WTC11 (cell line): ENCODE measurements at regions not wholly inside any gene's neighbourhood (a gene's known extent, or its start where the extent isn't known, plus 50 kb on each side); places are given as distances from the start of the nearest gene placed in this dataset.
A peak's percentile ranks its signal among the peaks of the same experiment; 100 is the strongest.

Source experiments
- ATAC-seq: fragments of 200-7000 bp; cut with Tn5 transposase; 2 replicates; pipeline ENCODE4 v1.10.0; 2021; ENCODE audit warnings: mild to moderate bottlenecking, moderate library complexity
- CTCF ChIA-PET: fragments of 300-600 bp; sonication (Branson Sonifier 250); formaldehyde crosslinking; loops from one replicate; lab custom pipeline; 2021; ENCODE audit warnings: antibody characterized with exemption; lab: Charles Lee
- POLR2A ChIA-PET: fragments of 350-600 bp; sonication (Branson Sonifier 250); formaldehyde crosslinking; loops from one replicate; lab custom pipeline; 2021; ENCODE audit warnings: antibody characterized with exemption; lab: Charles Lee
- DNase-seq: peaks from one replicate; pipeline ENCODE4 v3.0.0; 2021; ENCODE audit warnings: low spot score
- H3K27ac Mint-ChIP-seq: 2 replicates; pipeline ENCODE4 v1.8.0; 2021; ENCODE audit warnings: mixed read lengths
- H3K27me3 Mint-ChIP-seq: 2 replicates; pipeline ENCODE4 v1.8.0; 2021; ENCODE audit warnings: low read depth, mild to moderate bottlenecking, moderate library complexity, mixed read lengths
- H3K36me3 Mint-ChIP-seq: 2 replicates; pipeline ENCODE4 v1.8.0; 2021; ENCODE audit warnings: mixed read lengths
- H3K4me1 Mint-ChIP-seq: 2 replicates; pipeline ENCODE4 v1.8.0; 2022; ENCODE audit warnings: mixed read lengths
- H3K4me3 Mint-ChIP-seq: 2 replicates; pipeline ENCODE4 v1.8.0; 2021; ENCODE audit warnings: mild to moderate bottlenecking, moderate library complexity, mixed read lengths
- H3K9me3 Mint-ChIP-seq: 2 replicates; pipeline ENCODE4 v1.8.0; 2021; ENCODE audit warnings: mixed read lengths
- CREB1 ChIP-seq: sonication (generic); formaldehyde crosslinking; IDR thresholded peaks from 2 replicates; pipeline ENCODE4 v1.8.0; 2023; ENCODE audit warnings: mild to moderate bottlenecking, missing genetic modification reagents
- ESRRA ChIP-seq: sonication (generic); formaldehyde crosslinking; IDR thresholded peaks from 2 replicates; pipeline ENCODE4 v1.8.1; 2022; ENCODE audit warnings: mild to moderate bottlenecking, missing genetic modification reagents, borderline replicate concordance
- ETV6 ChIP-seq: sonication (generic); formaldehyde crosslinking; IDR thresholded peaks from 2 replicates; pipeline ENCODE4 v1.8.1; 2022; ENCODE audit warnings: mild to moderate bottlenecking, missing genetic modification reagents
- FOXJ3 ChIP-seq: sonication (generic); formaldehyde crosslinking; IDR thresholded peaks from 2 replicates; pipeline ENCODE4 v1.9.0; 2021; ENCODE audit warnings: missing genetic modification reagents, mild to moderate bottlenecking, borderline replicate concordance
- FOXK1 ChIP-seq: sonication (generic); formaldehyde crosslinking; IDR thresholded peaks from 2 replicates; pipeline ENCODE4 v1.8.0; 2022; ENCODE audit warnings: mild to moderate bottlenecking, moderate library complexity, missing genetic modification reagents
- GABPB1 ChIP-seq: sonication (generic); formaldehyde crosslinking; IDR thresholded peaks from 2 replicates; pipeline ENCODE4 v1.8.1; 2023; ENCODE audit warnings: mild to moderate bottlenecking, missing genetic modification reagents
- HMGA2 ChIP-seq: fragments of 250-450 bp; sonication (Bioruptor Pico); IDR thresholded peaks from 2 replicates; pipeline ENCODE4 v1.4.0; 2021; ENCODE audit warnings: mild to moderate bottlenecking, moderate library complexity
- HMGXB4 ChIP-seq: sonication (generic); formaldehyde crosslinking; IDR thresholded peaks from 2 replicates; pipeline ENCODE4 v1.8.1; 2023; ENCODE audit warnings: mild to moderate bottlenecking, moderate library complexity, missing genetic modification reagents
- IRF1 ChIP-seq: sonication (generic); formaldehyde crosslinking; IDR thresholded peaks from 2 replicates; pipeline ENCODE4 v1.8.0; 2023; ENCODE audit warnings: missing genetic modification reagents
- IRF2 ChIP-seq: sonication (generic); formaldehyde crosslinking; IDR thresholded peaks from 2 replicates; pipeline ENCODE4 v1.8.0; 2022; ENCODE audit warnings: low read depth, missing genetic modification reagents, borderline replicate concordance
- MAX ChIP-seq: sonication (generic); formaldehyde crosslinking; IDR thresholded peaks from 2 replicates; pipeline ENCODE4 v1.8.0; 2022; ENCODE audit warnings: mild to moderate bottlenecking, missing genetic modification reagents
- MLX ChIP-seq: sonication (generic); formaldehyde crosslinking; IDR thresholded peaks from 2 replicates; pipeline ENCODE4 v1.8.1; 2023; ENCODE audit warnings: mild to moderate bottlenecking, missing genetic modification reagents, moderate library complexity
- MXD4 ChIP-seq: fragments of 250-450 bp; sonication (Bioruptor Pico); IDR thresholded peaks from 2 replicates; pipeline ENCODE4 v1.8.0; 2021; ENCODE audit warnings: mild to moderate bottlenecking, moderate library complexity, borderline replicate concordance
- ZBTB21 ChIP-seq: sonication (generic); formaldehyde crosslinking; IDR thresholded peaks from 2 replicates; pipeline ENCODE4 v1.8.1; 2023; ENCODE audit warnings: mild to moderate bottlenecking, missing genetic modification reagents, borderline replicate concordance
- ZMAT4 ChIP-seq: fragments of 250-450 bp; sonication (Bioruptor Pico); IDR thresholded peaks from 2 replicates; pipeline ENCODE4 v1.9.0; 2021; ENCODE audit warnings: mild to moderate bottlenecking
- ZNF219 ChIP-seq: sonication (generic); formaldehyde crosslinking; IDR thresholded peaks from 2 replicates; pipeline ENCODE4 v1.8.0; 2023; ENCODE audit warnings: missing genetic modification reagents, mild to moderate bottlenecking, borderline replicate concordance
- ZNF263 ChIP-seq: sonication (generic); formaldehyde crosslinking; IDR thresholded peaks from 2 replicates; pipeline ENCODE4 v1.8.1; 2022; ENCODE audit warnings: low read depth, mild to moderate bottlenecking, moderate library complexity, missing genetic modification reagents
- ZNF317 ChIP-seq: sonication (generic); formaldehyde crosslinking; IDR thresholded peaks from 2 replicates; pipeline ENCODE4 v1.8.1; 2023; ENCODE audit warnings: low read depth, mild to moderate bottlenecking, moderate library complexity, missing genetic modification reagents, borderline replicate concordance
- ZNF416 ChIP-seq: fragments of 250-450 bp; sonication (Bioruptor Pico); IDR thresholded peaks from 2 replicates; pipeline ENCODE4 v1.9.0; 2021; ENCODE audit warnings: mild to moderate bottlenecking, inconsistent platforms
- ZNF425 ChIP-seq: fragments of 250-450 bp; sonication (Bioruptor Pico); conservative IDR thresholded peaks from 2 replicates; pipeline ENCODE4 v1.9.0; 2021; ENCODE audit warnings: mild to moderate bottlenecking
- ZNF671 ChIP-seq: fragments of 250-450 bp; sonication (Bioruptor Pico); IDR thresholded peaks from 2 replicates; pipeline ENCODE4 v1.8.0; 2021; ENCODE audit warnings: mild to moderate bottlenecking
- ZSCAN18 ChIP-seq: fragments of 250-450 bp; sonication (Bioruptor Pico); IDR thresholded peaks from 2 replicates; pipeline ENCODE4 v2.1.2; 2022; ENCODE audit warnings: mild to moderate bottlenecking, moderate library complexity

GRCh38 chr14:101334656-101335055 is 226.6 kb upstream of the DIO3 start (continued):
- TF ChIP-seq ZMAT4 (CRISPR knock-in tag), result no peak
- no peak for TF ChIP-seq ZNF416 (CRISPR knock-in tag)
- no peak for TF ChIP-seq FOXJ3 (CRISPR knock-in tag)
- no peak for TF ChIP-seq ZBTB21 (CRISPR knock-in tag)
- no peak for TF ChIP-seq IRF1 (CRISPR knock-in tag)
- TF ChIP-seq MAX (CRISPR knock-in tag), result no peak
- no peak for TF ChIP-seq GABPB1 (CRISPR knock-in tag)

GRCh38 chr14:101335061-101335661 is 226.1 kb upstream of the DIO3 start:
- ChIA-PET POLR2A (no interaction called here), CTCF (interaction anchor here (1.0 kb wide), 1 partner anchor 47 kb away, joined by 3 read pairs; no protein-coding TSS in a partner anchor)
- H3K27ac Mint-ChIP-seq, result no peak overlapping the region
- no peak for ATAC-seq
- H3K4me3 Mint-ChIP-seq, result no peak overlapping the region
- H3K27me3 Mint-ChIP-seq, result no peaks in the 10 kb centered on the region; the same call in 1 of the 2 replicates
- no peaks in the 10 kb centered on the region for H3K4me1 Mint-ChIP-seq
- peak; percentile 9; the same call in 1 of the 2 replicates for TF ChIP-seq GABPB1 (CRISPR knock-in tag)
- no peak for TF ChIP-seq MLX
- TF ChIP-seq, all 79 proteins: peak for 1
- no peaks in the 10 kb centered on the region for H3K9me3 Mint-ChIP-seq
- no peaks in the 10 kb centered on the region for H3K36me3 Mint-ChIP-seq
- DNase-seq, result no peak

- no peaks in the 10 kb centered on the region for H3K4me1 Mint-ChIP-seq
- CTCF ChIA-PET, result no interaction called here
- TF ChIP-seq ZNF219 (CRISPR knock-in tag) (no peak), ZSCAN18 (CRISPR knock-in tag) (no peak), MXD4 (CRISPR knock-in tag) (no peak), ZNF263 (CRISPR knock-in tag) (no peak), ZNF425 (CRISPR knock-in tag) (no peak)
- TF ChIP-seq, all 79 proteins: peak for 0
- DNase-seq, result no peak
- no peak for ATAC-seq
- Mint-ChIP-seq H3K9me3 (0 out of 2 replicates have a peak, but pooled peaks cover under 1% of the 10 kb centered on the region), H3K4me3 (no peak overlapping the region), H3K36me3 (no peaks in the 10 kb centered on the region), H3K27me3 (no peaks in the 10 kb centered on the region), H3K27ac (no peak overlapping the region)
- POLR2A ChIA-PET, result interaction anchor here (0.7 kb wide), 1 partner anchor 24 kb away, joined by 3 read pairs; no protein-coding TSS in a partner anchor
Observed at GRCh38 chr14:101336183-101336582, 225.1 kb upstream of the DIO3 start.

DNA sequence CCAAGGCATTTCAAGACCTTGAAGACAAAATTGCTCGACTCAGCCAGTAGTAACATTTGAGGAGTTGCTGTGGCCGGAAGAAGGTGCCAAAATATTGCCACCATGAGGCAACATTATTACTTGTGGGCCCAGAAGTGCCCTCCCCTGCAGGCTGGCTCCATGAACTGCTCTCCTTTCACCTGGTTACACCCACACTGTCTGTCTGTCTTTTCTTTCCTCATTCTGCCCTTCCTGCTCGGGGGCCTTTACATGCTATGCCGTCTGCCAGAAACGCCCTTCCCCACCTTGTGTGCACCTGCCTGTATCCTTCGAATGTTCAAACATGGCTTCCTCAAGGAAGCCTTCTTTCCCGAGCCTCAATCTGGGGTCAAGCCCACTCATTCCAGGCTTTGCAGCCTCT is 224.2 kb upstream of the DIO3 start:
- H3K27me3 Mint-ChIP-seq, result no peaks in the 10 kb centered on the region
- H3K36me3 Mint-ChIP-seq, result no peaks in the 10 kb centered on the region
- no peak overlapping the region for H3K4me3 Mint-ChIP-seq
- ChIA-PET POLR2A (no interaction called here), CTCF (no interaction called here)
- DNase-seq (no peak), ATAC-seq (no peak)
- H3K9me3 Mint-ChIP-seq, result peaks cover 8% of the 10 kb centered on the region; the same call in 1 of the 2 replicates
- no peak overlapping the region for H3K27ac Mint-ChIP-seq
- H3K4me1 Mint-ChIP-seq, result no peaks in the 10 kb centered on the region
- TF ChIP-seq FOXK1 (no peak), ZNF416 (CRISPR knock-in tag) (no peak), HMGA2 (CRISPR knock-in tag) (no peak), ZNF317 (no peak), HMGXB4 (CRISPR knock-in tag) (no peak), ZMAT4 (CRISPR knock-in tag) (no peak), CREB1 (CRISPR knock-in tag) (no peak), ESRRA (CRISPR knock-in tag) (no peak), IRF2 (CRISPR knock-in tag) (no peak), ETV6 (CRISPR knock-in tag) (no peak), ZNF671 (no peak)
